DOHH2 (cell line): ENCODE measurements at regions not wholly inside any gene's neighbourhood (a gene's known extent, or its start where the extent isn't known, plus 50 kb on each side); places are given as distances from the start of the nearest gene placed in this dataset.

ENCODE experiments used
- H3F3A ChIP-seq: fragments of 200-600 bp; sonication (generic), shearing (Covaris generic); 2 replicates; pipeline ENCODE4 v1.6.0; 2016; ENCODE audit warnings: antibody characterized with exemption, mild to moderate bottlenecking; ENCODE audit not compliant: control insufficient read depth, insufficient read depth
- H3K27ac ChIP-seq: fragments of 200-600 bp; sonication (generic); 2 replicates; pipeline ENCODE4 v1.5.1; 2014; ENCODE audit warnings: low read depth, mild to moderate bottlenecking, low read length, moderate library complexity
- H3K27me3 ChIP-seq: fragments of 200-600 bp; sonication (generic); 2 replicates; pipeline ENCODE4 v1.6.1; 2014; ENCODE audit warnings: mild to moderate bottlenecking, low read length, mixed read lengths; ENCODE audit not compliant: control insufficient read depth
- H3K36me3 ChIP-seq: fragments of 200-600 bp; sonication (generic); 2 replicates; pipeline ENCODE4 v1.6.1; 2014; ENCODE audit warnings: mild to moderate bottlenecking, low read length, moderate library complexity, mixed read lengths; ENCODE audit not compliant: control insufficient read depth
- H3K4me1 ChIP-seq: fragments of 200-600 bp; sonication (generic); 2 replicates; pipeline ENCODE4 v1.6.1; 2014; ENCODE audit warnings: mild to moderate bottlenecking, low read length, mixed read lengths; ENCODE audit not compliant: control insufficient read depth
- H3K4me2 ChIP-seq: fragments of 200-600 bp; sonication (generic); 2 replicates; pipeline ENCODE4 v1.6.0; 2014; ENCODE audit warnings: mild to moderate bottlenecking, low read length, moderate library complexity
- H3K4me3 ChIP-seq: fragments of 200-600 bp; sonication (generic); 2 replicates; pipeline ENCODE4 v1.5.1; 2014; ENCODE audit warnings: mild to moderate bottlenecking, low read length, mixed read lengths
- H3K79me2 ChIP-seq: fragments of 200-600 bp; sonication (generic); 2 replicates; pipeline ENCODE4 v1.6.1; 2014; ENCODE audit warnings: mild to moderate bottlenecking, low read length, mixed read lengths; ENCODE audit not compliant: control insufficient read depth
- H3K9me2 ChIP-seq: fragments of 200-600 bp; sonication (generic); replicated peaks from 2 replicates; pipeline ENCODE4 v1.6.1; 2014; ENCODE audit warnings: mild to moderate bottlenecking, low read length, mixed read lengths; ENCODE audit not compliant: control insufficient read depth
- H3K9me3 ChIP-seq: fragments of 200-600 bp; sonication (generic); 2 replicates; pipeline ENCODE4 v1.6.1; 2014; ENCODE audit warnings: antibody characterized with exemption, low read length, mixed read lengths; ENCODE audit not compliant: control insufficient read depth, insufficient read depth
- H4K20me1 ChIP-seq: fragments of 200-600 bp; sonication (generic); 2 replicates; pipeline ENCODE4 v1.6.0; 2014; ENCODE audit warnings: low read depth, mild to moderate bottlenecking, antibody characterized with exemption, low read length, moderate library complexity; ENCODE audit not compliant: control insufficient read depth, insufficient read depth
- CTCF ChIP-seq: fragments of 200-600 bp; sonication (generic); IDR thresholded peaks from one replicate; pipeline ENCODE4 v1.5.1; 2014; ENCODE audit warnings: antibody characterized with exemption, mild to moderate bottlenecking, low read depth, low read length; ENCODE audit not compliant: poor library complexity, severe bottlenecking
- EZH2phosphoT487 ChIP-seq: fragments of 200-600 bp; sonication (generic); IDR thresholded peaks from 2 replicates; pipeline ENCODE4 v1.6.1; 2017; ENCODE audit warnings: borderline replicate concordance, mild to moderate bottlenecking, antibody characterized with exemption, low read length, moderate library complexity, mixed read lengths

DNA sequence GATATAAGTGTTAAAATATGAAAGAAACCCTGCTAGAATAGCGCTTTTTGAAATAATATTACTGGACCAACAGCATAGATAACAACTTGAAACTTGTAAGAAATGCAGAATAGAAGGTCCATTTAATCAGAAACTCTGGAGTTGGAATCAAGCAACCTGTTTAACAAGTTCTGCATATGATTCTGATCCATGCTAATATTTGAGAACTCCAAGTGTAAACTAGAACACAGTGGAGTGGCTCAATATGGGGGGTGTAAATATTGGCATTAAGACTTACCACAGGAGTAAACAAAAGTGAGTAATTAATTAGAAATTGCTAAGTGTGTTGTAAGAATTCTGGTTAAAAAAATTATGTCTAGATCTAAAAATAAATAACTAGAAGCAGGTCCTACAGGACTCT, 151.2 kb downstream of the SLITRK1 start:
- Histone ChIP-seq H3K4me2 (no peak overlapping the region), H3K27me3 (no peaks in the 10 kb centered on the region), H3K9me3 (no peaks in the 10 kb centered on the region), H3F3A (no peaks in the 10 kb centered on the region), H3K27ac (no peak overlapping the region), H4K20me1 (no peaks in the 10 kb centered on the region), H3K9me2 (no peaks in the 10 kb centered on the region), H3K4me1 (no peaks in the 10 kb centered on the region), H3K4me3 (no peak overlapping the region), H3K79me2 (no peaks in the 10 kb centered on the region), H3K36me3 (no peaks in the 10 kb centered on the region)
- TF ChIP-seq CTCF (no peak), EZH2phosphoT487 (no peak)

DNA sequence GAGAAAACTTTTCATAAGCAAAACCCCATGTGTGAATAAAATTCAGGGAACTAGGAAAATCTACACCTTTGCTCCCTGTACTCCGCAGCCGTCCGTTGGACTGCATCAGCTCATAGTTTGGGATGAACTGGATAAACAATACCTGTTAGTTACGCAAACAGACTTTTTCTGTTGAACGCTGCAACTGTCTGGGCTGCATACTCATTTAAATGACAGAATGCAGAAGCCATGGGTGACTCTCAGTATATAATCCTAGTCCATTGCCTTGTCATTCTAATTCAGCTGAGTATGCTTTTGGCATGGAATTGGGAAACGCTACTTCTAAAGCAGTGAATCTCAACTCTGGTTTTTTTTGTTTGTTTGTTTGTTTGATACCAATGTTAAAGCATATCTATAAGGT, 151.6 kb downstream of the SLITRK1 start:
- no peaks in the 10 kb centered on the region for H3K9me3 ChIP-seq

GRCh38 chr13:83722443-83722842, 159.8 kb downstream of the SLITRK1 start:
- H3K9me2 ChIP-seq, result no peaks in the 10 kb centered on the region
- H3K27ac ChIP-seq, result no peak overlapping the region
- no peaks in the 10 kb centered on the region for H3K27me3 ChIP-seq
- no peaks in the 10 kb centered on the region for H3F3A ChIP-seq
- no peak for TF ChIP-seq EZH2phosphoT487
- no peak for TF ChIP-seq CTCF
- no peak overlapping the region for H3K4me3 ChIP-seq
- no peaks in the 10 kb centered on the region for H4K20me1 ChIP-seq
- no peaks in the 10 kb centered on the region for H3K4me1 ChIP-seq
- H3K36me3 ChIP-seq, result no peaks in the 10 kb centered on the region
- no peaks in the 10 kb centered on the region for H3K9me3 ChIP-seq
- no peak overlapping the region for H3K4me2 ChIP-seq
- H3K79me2 ChIP-seq, result no peaks in the 10 kb centered on the region

More for the DNA sequence above, 151.6 kb downstream of the SLITRK1 start:
- H3K27ac ChIP-seq, result no peak overlapping the region
- H3K79me2 ChIP-seq, result no peaks in the 10 kb centered on the region
- no peaks in the 10 kb centered on the region for H3K4me1 ChIP-seq
- H3K36me3 ChIP-seq, result no peaks in the 10 kb centered on the region
- H3K27me3 ChIP-seq, result no peaks in the 10 kb centered on the region
- no peaks in the 10 kb centered on the region for H3K9me2 ChIP-seq
- TF ChIP-seq EZH2phosphoT487, result no peak
- no peak for TF ChIP-seq CTCF
- no peak overlapping the region for H3K4me2 ChIP-seq
- no peak overlapping the region for H3K4me3 ChIP-seq
- no peaks in the 10 kb centered on the region for H3F3A ChIP-seq
- H4K20me1 ChIP-seq, result no peaks in the 10 kb centered on the region

DNA sequence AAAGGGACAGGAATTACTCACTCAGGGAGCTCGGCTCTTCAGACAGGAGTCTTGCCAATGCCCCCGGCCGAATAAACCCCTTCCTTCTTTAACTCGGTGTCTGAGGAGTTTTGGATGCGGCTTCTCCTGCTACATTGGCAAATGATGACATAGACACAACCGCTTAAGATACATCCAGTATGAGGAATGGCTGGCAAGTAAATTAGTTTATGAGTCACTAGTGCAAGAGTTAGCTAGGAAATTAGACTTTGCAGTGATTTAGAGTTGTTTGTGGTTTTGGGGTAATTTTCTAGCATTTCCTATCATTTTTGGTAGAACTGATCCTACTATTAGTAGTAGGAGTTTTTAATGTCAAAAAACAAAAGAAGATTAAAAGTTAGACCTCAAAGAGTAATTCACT, 166.2 kb downstream of the SLITRK1 start:
- no peaks in the 10 kb centered on the region for H3K36me3 ChIP-seq
- no peak overlapping the region for H3K4me3 ChIP-seq
- no peaks in the 10 kb centered on the region for H3K4me1 ChIP-seq
- no peak overlapping the region for H3K4me2 ChIP-seq
- H3K9me3 ChIP-seq, result no peaks in the 10 kb centered on the region
- TF ChIP-seq CTCF (no peak), EZH2phosphoT487 (no peak)
- no peaks in the 10 kb centered on the region for H3K9me2 ChIP-seq
- no peaks in the 10 kb centered on the region for H4K20me1 ChIP-seq
- H3K79me2 ChIP-seq, result no peaks in the 10 kb centered on the region
- H3F3A ChIP-seq, result no peaks in the 10 kb centered on the region
- no peaks in the 10 kb centered on the region for H3K27me3 ChIP-seq
- H3K27ac ChIP-seq, result no peak overlapping the region
